ENCODE measurements at regions not wholly inside any gene's neighbourhood (a gene's known extent, or its start where the extent isn't known, plus 50 kb on each side); places are given as distances from the start of the nearest gene placed in this dataset.

- H3K4me3 Mint-ChIP-seq (ENCODE audit: unreplicated experiment), result no peak overlapping the region
- no peaks in the 10 kb centered on the region for H3K9me3 Mint-ChIP-seq (ENCODE audit: unreplicated experiment)
- intact Hi-C loops (cut with micrococcal nuclease), result loop anchor here (1.0 to 2.0 kb wide), 3 partner anchors 189 to 649 kb away; partner anchors contain the start of gene ARHGEF3
- DNase-seq (ENCODE audit: unreplicated experiment), result no peak
- H3K36me3 Mint-ChIP-seq (ENCODE audit: insufficient read depth, unreplicated experiment), result no peaks in the 10 kb centered on the region
- CTCF ChIA-PET, result interaction anchor here (0.6 to 8.9 kb wide), 29 partner anchors 8 to 845 kb away, joined by 3 to 234 read pairs (median 4); partner anchors contain the start of gene ARHGEF3
- POLR2A ChIA-PET, result interaction anchor here (2.0 to 3.1 kb wide), 2 partner anchors 190 to 287 kb away, joined by 20 to 27 read pairs; partner anchors contain the start of gene ARHGEF3
- BruUV-seq (replicated peaks), result no TSS peak
- no peak overlapping the region for H3K27ac Mint-ChIP-seq (ENCODE audit: low read depth, unreplicated experiment)
- no peak for TF ChIP-seq CTCF (IDR thresholded peaks at IDR 0.05; ENCODE audit: unreplicated experiment)
- no peaks in the 10 kb centered on the region for H3K27me3 Mint-ChIP-seq (ENCODE audit: insufficient read depth, unreplicated experiment)
- no peaks in the 10 kb centered on the region for H3K4me1 Mint-ChIP-seq (ENCODE audit: insufficient read depth, unreplicated experiment)
Observed at GRCh38 chr3:56989977-56990640, 70.4 kb upstream of the SPATA12 start.

- POLR2A ChIA-PET, result interaction anchor here (0.6 to 3.1 kb wide), 6 partner anchors 26 to 432 kb away, joined by 3 to 27 read pairs (median 4); partner anchors contain the start of gene ARHGEF3
- TF ChIP-seq CTCF (IDR thresholded peaks at IDR 0.05; ENCODE audit: unreplicated experiment), result no peak
- Mint-ChIP-seq H3K27ac (ENCODE audit: low read depth, unreplicated experiment) (no peak overlapping the region), H3K9me3 (ENCODE audit: unreplicated experiment) (no peaks in the 10 kb centered on the region), H3K4me1 (ENCODE audit: insufficient read depth, unreplicated experiment) (no peaks in the 10 kb centered on the region), H3K4me3 (ENCODE audit: unreplicated experiment) (no peak overlapping the region), H3K36me3 (ENCODE audit: insufficient read depth, unreplicated experiment) (no peaks in the 10 kb centered on the region), H3K27me3 (ENCODE audit: insufficient read depth, unreplicated experiment) (no peaks in the 10 kb centered on the region)
- CTCF ChIA-PET, result interaction anchor here (0.6 to 8.9 kb wide), 54 partner anchors 8 to 846 kb away, joined by 3 to 234 read pairs (median 4); partner anchors contain the start of gene ARHGEF3
- intact Hi-C loops (cut with micrococcal nuclease), result loop anchor here (1.0 to 2.0 kb wide), 3 partner anchors 188 to 649 kb away; partner anchors contain the start of gene ARHGEF3
- DNase-seq (ENCODE audit: unreplicated experiment), result no peak
- no TSS peak for BruUV-seq (replicated peaks)
Observed at GRCh38 chr3:56989169-56989976, 71.1 kb upstream of the SPATA12 start.

GRCh38 chr3:56988458-56989168 is 71.9 kb upstream of the SPATA12 start:
- POLR2A ChIA-PET, result interaction anchor here (0.6 to 3.1 kb wide), 6 partner anchors 27 to 431 kb away, joined by 3 to 27 read pairs (median 4); partner anchors contain the start of gene ARHGEF3

More at GRCh38 chr3:56988458-56989168, 71.9 kb upstream of the SPATA12 start:
- Mint-ChIP-seq H3K36me3 (ENCODE audit: insufficient read depth, unreplicated experiment) (no peaks in the 10 kb centered on the region), H3K9me3 (ENCODE audit: unreplicated experiment) (no peaks in the 10 kb centered on the region), H3K4me1 (ENCODE audit: insufficient read depth, unreplicated experiment) (no peaks in the 10 kb centered on the region), H3K27ac (ENCODE audit: low read depth, unreplicated experiment) (no peak overlapping the region), H3K4me3 (ENCODE audit: unreplicated experiment) (no peak overlapping the region), H3K27me3 (ENCODE audit: insufficient read depth, unreplicated experiment) (no peaks in the 10 kb centered on the region)
- no TSS peak for BruUV-seq (replicated peaks)
- intact Hi-C loops (cut with micrococcal nuclease), result loop anchor here (1.0 to 2.0 kb wide), 3 partner anchors 187 to 648 kb away; partner anchors contain the start of gene ARHGEF3
- CTCF ChIA-PET, result interaction anchor here (0.6 to 8.9 kb wide), 61 partner anchors 7 to 1665 kb away, joined by 3 to 234 read pairs (median 4); partner anchors contain the start of gene ARHGEF3
- peak; percentile 81 for TF ChIP-seq CTCF (IDR thresholded peaks at IDR 0.05; ENCODE audit: unreplicated experiment)
- peak; percentile 83 for DNase-seq (ENCODE audit: unreplicated experiment)
